HPDE6-E6E7 (cell line): ENCODE measurements at regions not wholly inside any gene's neighbourhood (a gene's known extent, or its start where the extent isn't known, plus 50 kb on each side); places are given as distances from the start of the nearest gene placed in this dataset.
"Not testable (repeated sequence)": the region's sequence is repeated elsewhere in the genome, so short reads cannot be mapped to it uniquely, and the experiment has no call there.

Experiments used
- DNase-seq: peaks from one replicate; pipeline ENCODE4 v3.0.0; 2011; ENCODE audit warnings: missing footprints; ENCODE audit errors: extremely low spot score

GRCh38 chr2:87409601-87410000, 338.3 kb upstream of the PLGLB2 start:
- DNase-seq, result not testable (repeated sequence)

GRCh38 chr2:87410371-87410770, 337.5 kb upstream of the PLGLB2 start:
- not testable (repeated sequence) for DNase-seq

GRCh38 chr2:87412036-87412820, 335.7 kb upstream of the PLGLB2 start:
- not testable (repeated sequence) for DNase-seq

GRCh38 chr2:87414331-87414730, 333.6 kb upstream of the PLGLB2 start:
- not testable (repeated sequence) for DNase-seq

GRCh38 chr2:87414795-87415570, 332.9 kb upstream of the PLGLB2 start:
- DNase-seq, result not testable (repeated sequence)

GRCh38 chr2:87415586-87416265, 332.2 kb upstream of the PLGLB2 start:
- not testable (repeated sequence) for DNase-seq

GRCh38 chr2:87416266-87416592, 331.7 kb upstream of the PLGLB2 start:
- not testable (repeated sequence) for DNase-seq

GRCh38 chr2:87417147-87417546, 330.7 kb upstream of the PLGLB2 start:
- not testable (repeated sequence) for DNase-seq

GRCh38 chr2:87417742-87418567, 329.9 kb upstream of the PLGLB2 start:
- DNase-seq, result not testable (repeated sequence)

- DNase-seq, result not testable (repeated sequence)
Measured at GRCh38 chr2:87418823-87419822, 328.8 kb upstream of the PLGLB2 start.

- not testable (repeated sequence) for DNase-seq
Measured at GRCh38 chr2:87419980-87420379, 327.9 kb upstream of the PLGLB2 start.

- not testable (repeated sequence) for DNase-seq
Measured at GRCh38 chr2:87420954-87421353, 326.9 kb upstream of the PLGLB2 start.

- not testable (repeated sequence) for DNase-seq
Measured at GRCh38 chr2:87423796-87424762, 323.8 kb upstream of the PLGLB2 start.

GRCh38 chr2:87424763-87425154, 323.1 kb upstream of the PLGLB2 start:
- not testable (repeated sequence) for DNase-seq

GRCh38 chr2:87425191-87425590, 322.7 kb upstream of the PLGLB2 start:
- DNase-seq, result not testable (repeated sequence)

- DNase-seq, result not testable (repeated sequence)
Measured at GRCh38 chr2:87425717-87426116, 322.2 kb upstream of the PLGLB2 start.

- DNase-seq, result not testable (repeated sequence)
Measured at GRCh38 chr2:87428452-87429130, 319.3 kb upstream of the PLGLB2 start.

- DNase-seq, result not testable (repeated sequence)
Measured at GRCh38 chr2:87429206-87429930, 318.5 kb upstream of the PLGLB2 start.
